T follicular helper cell (primary cell): ENCODE measurements at regions not wholly inside any gene's neighbourhood (a gene's known extent, or its start where the extent isn't known, plus 50 kb on each side); places are given as distances from the start of the nearest gene placed in this dataset.
"Not testable (repeated sequence)": the region's sequence is repeated elsewhere in the genome, so short reads cannot be mapped to it uniquely, and the experiment has no call there.

ENCODE experiments used
- DNase-seq: peaks from one replicate; pipeline ENCODE4 v3.0.0-alpha.2; 2020; ENCODE audit warnings: low read depth

DNA sequence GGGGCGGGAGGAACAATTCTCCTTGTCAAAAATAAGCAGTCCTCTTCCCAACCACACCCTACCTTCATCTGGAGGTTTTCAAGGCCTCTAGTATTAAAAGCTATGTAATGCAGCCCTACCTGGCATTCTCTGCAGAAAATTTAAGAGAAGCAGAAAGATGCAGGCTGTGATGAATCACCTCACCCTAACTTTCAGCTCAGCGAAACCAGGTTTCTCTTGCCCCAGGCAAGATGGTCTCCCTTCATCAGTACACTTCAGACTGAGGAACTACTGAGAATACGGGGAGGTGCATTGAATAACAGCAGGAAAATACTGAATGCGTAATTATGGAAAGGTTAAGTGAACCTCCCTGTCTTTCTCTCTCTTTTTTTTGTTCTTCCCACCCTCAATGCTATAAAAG lies 437.6 kb upstream of the KLF12 start:
- DNase-seq: no peak

- no peak for DNase-seq
These were observed 436.6 kb upstream of the KLF12 start for GRCh38 chr13:74570834-74571233.

GRCh38 chr13:74570046-74570445 lies 435.8 kb upstream of the KLF12 start:
- no peak for DNase-seq

DNA sequence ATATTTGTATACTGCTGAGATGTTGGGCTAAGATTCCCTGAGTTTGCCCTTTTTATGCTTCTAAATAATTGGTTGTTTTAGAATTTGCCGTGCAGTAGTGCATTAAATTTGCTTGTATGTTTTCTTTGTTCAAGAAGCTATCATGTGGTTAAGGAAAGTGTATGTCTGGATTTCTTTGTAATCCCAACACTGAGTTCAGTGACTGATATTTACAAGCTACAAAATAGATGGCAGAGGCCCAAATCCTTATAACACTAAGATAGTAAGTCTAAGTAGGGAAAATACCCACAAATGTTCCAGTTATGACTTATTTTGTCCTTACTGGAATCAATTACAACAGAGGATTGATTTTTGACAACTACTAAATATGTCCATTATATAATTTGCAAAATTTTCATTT lies 435.0 kb upstream of the KLF12 start:
- no peak for DNase-seq

DNA sequence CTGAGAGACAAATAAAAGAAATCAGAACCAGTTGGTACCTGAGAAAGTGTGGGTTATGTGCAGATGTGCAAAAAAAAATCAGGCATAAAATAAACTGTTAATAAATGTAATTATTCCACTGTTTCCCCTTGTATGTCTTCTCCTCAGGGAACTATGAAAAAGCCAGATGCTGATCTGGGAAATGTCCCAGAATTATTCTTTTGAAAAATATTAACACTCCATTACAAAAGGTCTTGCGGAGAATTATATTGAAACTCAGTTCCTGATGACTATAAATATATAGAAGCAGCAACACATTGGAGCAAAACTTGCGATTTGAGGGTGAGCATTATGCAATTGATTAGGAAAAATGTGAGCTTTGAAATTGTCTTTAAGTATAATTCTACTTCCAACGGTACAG lies 433.3 kb upstream of the KLF12 start:
- no peak for DNase-seq

- no peak for DNase-seq
These were observed 428.2 kb upstream of the KLF12 start for GRCh38 chr13:74562381-74562780.

- DNase-seq: no peak
These were observed 427.0 kb upstream of the KLF12 start for GRCh38 chr13:74561155-74561554.

GRCh38 chr13:74560325-74560724 lies 426.1 kb upstream of the KLF12 start:
- DNase-seq: no peak

GRCh38 chr13:74557870-74558269 lies 423.7 kb upstream of the KLF12 start:
- no peak for DNase-seq

DNA sequence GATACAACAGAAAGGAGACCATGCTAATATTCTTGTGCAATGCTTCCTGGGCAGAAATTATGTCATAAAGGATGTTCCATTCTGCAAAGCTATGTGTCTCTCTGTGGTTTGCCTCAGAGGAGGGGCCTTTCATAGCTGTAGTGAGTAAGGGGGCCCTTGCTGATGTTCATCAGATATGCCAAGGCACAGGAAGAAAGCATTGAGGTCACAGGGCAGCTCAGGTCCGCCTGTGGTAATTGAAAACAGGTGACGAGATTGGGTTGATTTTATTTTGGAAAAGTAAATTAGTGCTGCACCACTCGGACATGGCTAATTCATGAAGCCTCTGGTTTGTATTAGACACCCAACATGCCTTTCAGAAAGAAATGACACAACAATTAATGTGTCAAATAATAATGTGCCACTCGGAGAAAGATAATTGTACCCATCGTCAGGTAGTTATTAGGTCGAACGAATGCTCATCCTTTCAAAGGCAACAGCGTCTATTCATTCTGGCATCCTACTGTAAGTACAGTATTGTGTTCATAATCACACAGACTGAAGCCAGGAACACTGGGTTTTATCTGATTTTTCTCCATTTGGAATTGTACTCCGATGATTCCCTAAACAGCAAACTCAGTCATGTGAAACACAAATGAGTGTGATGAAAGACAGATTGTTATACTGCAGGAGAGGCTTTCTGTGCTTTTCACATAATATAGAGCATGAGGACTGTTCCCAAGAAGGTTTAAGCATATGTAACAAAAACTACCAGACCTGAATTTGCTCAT lies 421.6 kb upstream of the KLF12 start:
- no peak for DNase-seq

- DNase-seq: no peak
These were observed 421.0 kb upstream of the KLF12 start for GRCh38 chr13:74555276-74555625.

DNA sequence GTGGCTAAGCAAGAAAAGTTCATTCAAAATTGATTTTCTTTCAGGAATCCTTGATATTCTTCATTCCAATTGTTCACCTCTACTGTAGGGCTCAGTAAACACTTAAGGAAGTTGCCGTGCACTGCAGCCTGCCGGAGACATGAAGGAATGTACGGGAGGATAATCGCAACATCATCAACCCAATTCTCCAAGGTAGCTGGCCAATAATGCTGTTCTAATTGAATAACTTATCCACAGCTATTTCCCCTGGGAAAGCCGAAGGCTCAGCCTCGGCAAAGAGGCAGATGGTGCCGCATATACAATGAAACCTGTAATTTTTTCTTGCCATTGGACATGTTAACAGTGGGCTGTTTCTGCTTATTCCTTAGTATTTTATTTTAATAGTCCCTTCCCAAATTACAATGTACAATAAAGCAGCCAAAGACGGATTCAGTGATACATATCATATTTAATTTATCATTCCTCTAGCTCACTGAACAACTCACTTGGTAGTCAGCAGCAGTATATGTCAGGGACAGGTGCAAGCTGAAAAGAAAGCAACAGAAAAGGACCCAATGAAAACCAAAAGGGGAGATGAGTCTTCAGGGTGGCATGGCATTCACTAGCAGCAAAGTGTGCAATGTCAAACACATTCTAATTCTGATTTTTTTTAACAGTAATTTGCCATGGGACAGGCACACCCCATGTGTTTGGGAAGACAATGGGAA lies 420.5 kb upstream of the KLF12 start:
- DNase-seq: no peak

DNA sequence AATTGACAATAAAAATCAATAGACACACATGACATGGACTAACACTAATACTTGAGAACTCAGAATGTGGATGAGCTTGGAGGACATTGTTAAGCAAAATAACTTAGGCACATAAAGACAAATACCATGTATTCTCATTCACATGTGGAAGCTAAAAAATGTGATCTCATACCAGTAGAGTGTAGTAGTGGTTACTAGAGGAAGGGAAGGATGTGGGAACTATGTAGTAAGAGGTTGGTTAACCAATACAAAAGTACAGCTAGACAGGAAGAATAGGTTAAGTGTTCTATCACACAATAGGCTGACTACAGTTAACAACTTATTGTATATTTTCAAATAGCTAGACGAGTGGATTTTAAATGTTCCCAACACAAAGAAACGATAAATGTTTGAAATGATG lies 415.8 kb upstream of the KLF12 start:
- no peak for DNase-seq

- DNase-seq: not testable (repeated sequence)
These were observed 402.4 kb upstream of the KLF12 start for GRCh38 chr13:74536649-74537048.

- no peak for DNase-seq
These were observed 399.0 kb upstream of the KLF12 start for GRCh38 chr13:74533226-74533625.

GRCh38 chr13:74530011-74530410 lies 395.8 kb upstream of the KLF12 start:
- DNase-seq: no peak

DNA sequence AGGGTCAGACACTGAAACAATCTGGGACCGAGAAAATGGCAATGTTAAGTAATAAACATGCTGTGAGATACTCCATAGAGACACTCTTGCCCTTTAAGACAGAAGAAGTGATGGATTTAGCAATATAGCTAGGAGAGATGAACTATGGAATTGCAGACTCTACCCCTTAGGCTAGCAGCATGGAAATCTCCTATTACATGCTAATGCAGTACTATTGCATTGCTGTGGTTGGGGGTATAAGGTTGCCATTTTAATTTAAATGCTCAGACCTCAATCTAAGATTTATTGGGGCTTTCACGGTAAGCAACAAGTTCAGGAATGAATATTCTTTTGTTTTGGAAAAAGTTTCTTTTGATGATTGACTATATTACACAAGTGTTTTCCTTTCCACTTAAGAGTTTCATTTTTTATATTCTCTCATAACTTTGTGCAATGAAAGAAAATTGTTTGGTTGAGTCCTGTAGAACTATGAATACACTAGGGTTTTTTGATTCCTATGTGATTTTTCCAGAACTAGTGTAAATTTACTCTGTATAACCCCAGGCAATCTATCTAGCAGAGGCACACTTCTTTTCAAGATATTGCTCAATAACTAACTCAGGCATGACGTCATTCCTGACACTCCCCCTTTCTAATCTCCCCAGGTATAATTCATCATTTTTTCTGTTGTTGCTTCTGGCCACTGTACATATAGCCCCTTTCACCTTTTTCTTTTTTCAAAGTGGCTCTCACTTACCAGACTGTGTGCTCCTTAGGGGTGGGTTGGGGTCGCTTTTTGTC lies 394.7 kb upstream of the KLF12 start:
- no peak for DNase-seq

- no peak for DNase-seq
These were observed 388.9 kb upstream of the KLF12 start for GRCh38 chr13:74523057-74523456.

DNA sequence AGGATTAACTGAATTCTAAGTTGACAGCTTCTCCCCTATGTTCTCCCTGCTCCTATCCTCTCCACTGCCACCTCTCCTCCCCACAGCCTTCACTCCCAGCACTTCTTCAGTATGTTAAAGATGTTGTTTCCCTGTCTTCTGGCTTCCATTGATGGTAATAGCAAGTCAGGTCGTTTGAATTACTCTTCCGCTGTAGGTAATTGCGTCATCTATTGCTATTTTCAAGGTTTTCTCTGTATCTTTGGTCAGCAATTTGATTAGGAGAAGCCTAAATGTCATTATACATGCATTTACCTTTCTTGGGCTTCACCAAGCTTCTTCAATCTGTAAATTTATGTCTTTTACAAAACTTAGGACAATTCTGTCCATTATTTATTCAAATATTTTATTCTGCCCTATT lies 377.3 kb upstream of the KLF12 start:
- DNase-seq: no peak

DNA sequence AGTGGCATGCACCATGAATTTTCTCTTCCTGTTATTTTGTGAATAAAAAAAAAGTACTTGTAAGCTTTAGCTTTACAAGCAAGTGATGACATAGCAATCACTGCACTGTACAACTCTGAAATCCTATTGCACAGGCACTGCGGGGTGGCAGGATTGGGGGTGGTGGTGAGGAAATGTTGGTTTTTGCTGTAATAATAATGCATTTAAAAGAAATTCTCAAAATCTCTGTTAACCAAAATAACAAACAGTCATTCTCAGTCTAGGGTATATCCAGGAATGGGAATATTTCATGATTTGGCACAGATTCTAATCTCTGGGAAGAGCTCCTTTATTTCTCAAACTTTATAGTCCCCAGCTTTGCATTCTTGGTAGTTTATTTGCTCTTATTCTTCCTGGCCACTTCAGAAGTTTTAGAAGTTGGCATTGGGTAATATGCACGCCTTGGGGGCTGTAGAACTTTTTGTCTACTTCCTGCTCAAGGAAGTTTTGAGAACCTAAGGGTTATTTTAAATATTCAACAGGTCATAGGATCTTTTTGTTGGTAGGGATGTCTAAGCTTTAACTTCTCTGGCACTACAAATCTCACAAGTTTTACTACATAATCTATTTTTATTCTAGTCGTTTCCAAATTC lies 353.0 kb upstream of the KLF12 start:
- DNase-seq: no peak

GRCh38 chr13:74485757-74486156 lies 351.6 kb upstream of the KLF12 start:
- no peak for DNase-seq

- DNase-seq: no peak
These were observed 344.9 kb upstream of the KLF12 start for GRCh38 chr13:74479124-74479523.

- DNase-seq: no peak
These were observed 342.6 kb upstream of the KLF12 start for GRCh38 chr13:74476788-74477187.
